GM18499 (cell line): ENCODE measurements at regions not wholly inside any gene's neighbourhood (a gene's known extent, or its start where the extent isn't known, plus 50 kb on each side); places are given as distances from the start of the nearest gene placed in this dataset.
"Not testable (repeated sequence)": the region's sequence is repeated elsewhere in the genome, so short reads cannot be mapped to it uniquely, and the experiment has no call there.

ENCODE experiments used
- ATAC-seq: cut with Tn5 transposase; IDR thresholded peaks from one replicate; pipeline ENCODE4 v1.9.1; 2021; ENCODE audit warnings: moderate number of reproducible peaks; ENCODE audit not compliant: insufficient read depth, unreplicated experiment

DNA sequence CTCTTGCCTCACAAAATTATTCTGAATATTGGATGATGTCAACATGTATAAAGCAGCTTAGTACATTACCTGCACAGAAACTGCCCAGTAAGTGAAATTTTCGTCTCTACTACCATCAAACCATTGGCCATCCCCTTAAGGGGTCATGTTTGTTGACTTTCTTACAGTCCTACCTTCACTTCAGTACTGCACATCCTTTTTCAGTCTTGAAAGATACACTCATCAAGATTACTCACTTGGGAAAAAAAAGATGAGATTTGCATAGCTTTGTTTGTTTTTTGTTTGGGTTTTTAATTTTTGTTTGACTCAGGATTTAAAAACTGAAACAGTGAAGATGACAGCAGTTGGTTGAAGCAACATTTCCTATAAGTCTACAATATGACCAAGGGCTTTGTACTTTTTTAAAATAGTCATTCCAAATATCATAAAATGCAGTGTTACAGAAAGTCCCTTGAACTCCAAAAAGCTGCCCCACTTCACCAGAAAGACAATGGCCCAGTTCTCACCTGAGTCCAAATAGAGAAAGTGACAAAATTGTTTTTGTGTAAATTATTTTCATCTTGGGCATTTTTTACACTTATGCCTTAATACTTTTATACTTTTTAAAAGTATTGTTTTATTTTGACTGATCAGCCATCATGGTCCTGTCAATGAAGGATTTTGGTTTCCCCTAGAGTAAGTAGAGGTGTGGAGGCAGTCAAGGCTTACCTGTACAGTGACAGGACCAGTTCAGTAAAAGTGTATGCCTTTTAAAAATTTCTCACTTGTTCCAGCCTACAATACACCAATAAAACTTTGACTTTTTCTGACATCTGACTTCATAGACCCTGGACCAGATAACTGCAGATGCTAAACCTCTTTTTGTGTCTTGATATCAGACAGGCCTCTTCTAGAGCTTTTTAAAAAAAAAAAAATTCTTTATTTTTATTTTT, 59.7 kb upstream of the EDA2R start:
- ATAC-seq = no peak

DNA sequence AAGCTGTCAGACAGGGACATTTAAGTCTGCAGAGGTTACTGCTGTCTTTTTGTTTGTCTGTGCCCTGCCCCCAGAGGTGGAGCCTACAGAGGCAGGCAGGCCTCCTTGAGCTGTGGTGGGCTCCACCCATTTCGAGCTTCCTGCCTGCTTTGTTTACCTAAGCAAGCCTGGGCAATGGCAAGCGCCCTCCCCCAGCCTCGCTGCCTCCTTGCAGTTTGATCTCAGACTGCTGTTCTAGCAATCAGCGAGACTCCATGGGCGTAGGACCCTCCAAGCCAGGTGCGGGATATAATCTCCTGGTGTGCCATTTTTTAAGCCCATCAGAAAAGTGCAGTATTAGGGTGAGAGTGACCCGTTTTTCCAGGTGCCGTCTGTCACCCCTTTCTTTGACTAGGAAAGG, 53.6 kb upstream of the EDA2R start:
- ATAC-seq = not testable (repeated sequence)
